ENCODE measurements at regions not wholly inside any gene's neighbourhood (a gene's known extent, or its start where the extent isn't known, plus 50 kb on each side); places are given as distances from the start of the nearest gene placed in this dataset.

GRCh38 chr16:55204923-55205322 lies 119.1 kb upstream of the IRX6 start:
- no peak for TF ChIP-seq EZH2 (IDR thresholded peaks at IDR 0.05; ENCODE audit: low read length)
- no peak for TF ChIP-seq CTCF (optimal IDR thresholded peaks at IDR 0.05 in 1 of 3, IDR thresholded peaks at IDR 0.05 in 1 of 3, conservative IDR thresholded peaks at IDR 0.05 in 1 of 3; ENCODE audit: extremely low read depth in 1 of 3, insufficient read depth in 2 of 3, low read length in 3 of 3)
